NOMO-1 (cell line): ENCODE measurements at regions not wholly inside any gene's neighbourhood (a gene's known extent, or its start where the extent isn't known, plus 50 kb on each side); places are given as distances from the start of the nearest gene placed in this dataset.
A peak's percentile ranks its signal among the peaks of the same experiment; 100 is the strongest.
"Not testable (repeated sequence)": the region's sequence is repeated elsewhere in the genome, so short reads cannot be mapped to it uniquely, and the experiment has no call there.

Source experiments
- DNase-seq, 2 experiments: peaks; one replicate each; lab custom pipeline; 2025; ENCODE audit not compliant: unreplicated experiment in 2 of 2; lab: John Stamatoyannopoulos, UW

DNA sequence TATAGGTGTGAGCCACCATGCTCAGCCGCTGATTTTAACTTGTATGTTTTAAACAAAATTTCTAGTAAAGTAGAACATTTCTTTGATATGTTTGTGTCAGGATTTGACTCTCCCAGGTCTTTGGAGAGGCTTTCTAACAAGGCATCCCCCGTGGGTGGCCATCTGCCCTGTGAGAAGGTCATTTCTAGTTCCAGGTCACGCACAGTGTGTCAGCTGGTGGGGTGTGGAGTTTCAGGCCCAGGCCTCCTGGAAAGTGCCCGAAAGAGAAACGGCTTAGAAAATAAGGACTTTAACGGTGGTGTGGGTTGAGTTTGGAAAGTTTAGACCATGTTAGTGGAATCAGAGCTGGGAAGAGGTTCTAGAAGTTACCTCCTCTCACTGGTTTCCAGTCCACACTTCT is 61.0 kb downstream of the SPDYE17 start:
- DNase-seq = not testable (repeated sequence)

DNA sequence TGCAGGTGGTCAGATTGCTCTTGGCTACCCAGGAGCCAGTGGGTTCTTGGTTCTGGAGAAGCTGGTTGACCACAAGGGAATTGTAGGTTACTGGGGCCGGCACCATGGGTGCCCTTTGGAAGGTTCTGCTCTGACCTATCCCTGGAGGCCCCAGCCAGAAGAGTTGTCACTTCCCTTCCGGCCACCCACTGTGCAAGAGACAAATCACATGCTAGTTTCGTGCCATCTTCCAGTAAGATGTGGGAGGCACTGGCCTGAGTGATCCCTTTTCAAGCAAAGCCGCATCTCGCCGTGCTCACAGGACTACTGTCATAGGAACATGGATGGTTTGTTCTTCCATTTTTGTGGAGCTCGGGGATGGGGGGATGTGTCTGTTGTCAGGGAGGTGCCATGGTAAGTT is 62.3 kb downstream of the SPDYE17 start:
- not testable (repeated sequence) for DNase-seq

- not testable (repeated sequence) for DNase-seq
Observed at GRCh38 chr7:76965731-76966548, 66.2 kb downstream of the SPDYE17 start.

DNA sequence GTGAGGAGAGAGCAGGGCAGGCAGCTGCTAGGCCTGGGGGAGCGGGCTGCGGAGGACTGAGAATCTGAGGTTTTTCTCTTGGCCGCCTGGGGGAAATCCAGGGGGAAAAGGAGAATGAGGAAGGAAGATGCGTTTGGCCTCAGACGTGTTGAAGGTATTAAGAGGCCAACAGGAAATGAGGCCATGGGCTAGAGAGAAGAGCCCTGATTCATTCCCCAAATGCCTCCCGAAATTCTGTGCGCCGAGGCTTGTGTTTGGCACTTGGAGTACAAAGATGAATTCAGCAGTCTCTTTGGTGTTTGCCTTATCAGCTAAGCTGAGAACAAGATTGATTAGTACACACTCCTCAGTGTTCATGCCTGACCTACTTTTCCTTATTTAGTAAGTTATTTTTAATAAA is 68.1 kb downstream of the SPDYE17 start:
- not testable (repeated sequence) for DNase-seq

DNA sequence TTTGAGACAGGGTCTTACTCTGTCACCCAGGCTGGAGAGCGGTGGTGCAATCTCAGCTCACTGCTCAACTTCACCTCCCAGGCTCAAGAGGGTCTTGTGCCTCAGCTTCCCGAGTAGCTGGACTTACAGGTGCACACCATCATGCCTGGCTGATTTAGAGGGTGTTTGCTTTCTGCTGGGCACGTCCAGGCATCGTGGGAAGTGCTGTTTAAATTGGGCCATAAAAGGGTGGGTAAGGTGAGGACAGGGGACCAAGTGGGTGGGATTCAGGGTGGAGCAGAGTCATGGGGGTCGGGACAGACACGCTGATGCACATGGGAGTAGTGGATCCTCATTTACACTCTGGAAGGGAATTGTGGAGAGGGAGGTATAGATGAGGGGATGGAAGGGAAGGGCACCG is 69.1 kb downstream of the SPDYE17 start:
- DNase-seq = not testable (repeated sequence)

DNA sequence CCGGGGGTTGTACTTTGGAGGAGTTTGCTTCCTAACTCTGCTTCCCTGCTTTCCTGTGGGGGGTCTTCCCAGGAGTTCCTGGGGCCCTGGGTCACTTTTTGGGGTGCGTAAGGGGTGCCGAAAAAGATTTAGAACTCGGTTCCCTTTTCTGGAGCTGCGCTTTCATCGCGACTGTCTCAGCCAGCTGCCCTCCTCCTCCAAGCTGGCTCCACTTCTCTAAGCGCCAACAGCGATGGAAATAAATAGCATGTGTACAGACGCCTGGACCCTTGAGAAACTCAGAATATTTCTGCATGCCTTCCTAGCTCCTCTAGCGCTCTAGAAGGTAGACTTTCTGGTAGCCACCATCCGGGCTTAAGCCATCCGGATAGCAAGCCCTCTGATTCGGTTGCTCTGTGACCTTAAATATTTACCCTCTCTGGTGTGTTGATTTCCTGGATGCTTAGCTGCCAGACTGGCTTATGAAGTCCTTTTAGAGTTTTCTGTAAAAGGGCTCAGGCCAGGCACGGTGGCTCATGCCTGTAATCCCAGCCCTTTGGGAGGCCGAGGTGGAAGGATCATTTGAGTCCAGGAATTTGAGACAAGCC is 71.7 kb downstream of the SPDYE17 start:
- DNase-seq = not testable (repeated sequence)

DNA sequence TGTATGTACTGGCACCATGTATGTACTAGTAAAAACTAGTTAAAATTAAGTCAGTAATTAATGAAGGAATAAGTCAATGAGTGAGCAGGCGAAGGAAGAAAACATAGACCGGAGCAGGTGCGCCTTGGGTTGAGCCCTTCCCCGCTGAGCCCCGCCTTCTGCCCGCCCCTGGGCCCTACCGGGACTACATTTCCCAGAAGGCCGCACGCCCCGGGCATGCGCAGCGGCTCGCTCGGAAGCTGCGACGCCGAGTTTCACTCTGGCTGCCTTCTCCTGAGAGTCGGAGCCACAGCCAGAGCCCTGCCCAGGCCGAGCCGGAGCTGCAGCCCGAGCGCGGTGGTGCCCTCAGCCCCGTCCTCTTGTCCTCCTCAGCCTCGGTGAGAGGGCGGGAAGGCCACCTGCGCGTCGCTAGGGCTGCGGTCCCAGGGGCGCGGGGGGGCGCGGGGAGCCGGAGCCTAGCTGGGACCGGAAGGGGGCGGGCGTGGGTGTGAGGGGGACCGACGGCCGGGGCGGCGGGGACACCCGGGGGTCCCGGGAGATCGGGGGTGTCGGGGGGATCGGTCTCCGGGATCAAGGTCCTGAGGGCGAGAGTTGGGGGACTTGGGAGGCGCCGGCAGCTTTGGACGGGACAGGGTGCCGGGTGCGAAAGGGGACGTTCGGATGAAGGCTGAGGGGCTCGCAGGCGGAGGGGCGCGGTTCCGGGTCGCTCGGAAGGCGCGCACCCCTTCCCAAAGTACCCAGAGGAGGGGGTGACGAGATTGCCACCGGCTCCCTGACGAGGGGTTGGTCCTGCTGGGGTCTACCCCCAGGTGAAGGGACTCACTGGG is 72.4 kb downstream of the SPDYE17 start:
- not testable (repeated sequence) for DNase-seq

- DNase-seq = not testable (repeated sequence)
Observed at GRCh38 chr7:76956531-76956930, 75.6 kb downstream of the SPDYE17 start.

DNA sequence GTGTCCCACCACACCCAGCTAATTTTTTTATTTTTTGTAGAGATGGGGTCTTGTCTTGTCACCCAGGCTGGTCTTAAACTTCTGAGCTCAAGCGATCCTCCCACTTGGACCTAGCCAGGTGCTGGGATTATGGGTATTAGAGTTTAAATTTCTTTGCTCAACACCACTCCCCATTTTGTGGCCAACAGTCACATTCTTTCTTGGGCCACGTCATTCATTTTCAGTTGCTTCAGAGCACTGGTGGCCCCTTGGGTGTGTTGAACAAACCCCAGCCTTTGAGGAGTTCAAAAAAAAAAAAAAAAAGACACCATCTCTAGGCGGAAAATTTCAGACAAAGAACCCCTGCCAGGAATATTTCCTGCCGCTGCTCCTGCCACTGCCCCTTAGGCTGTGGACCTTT is 77.0 kb downstream of the SPDYE17 start:
- DNase-seq = not testable (repeated sequence)

DNA sequence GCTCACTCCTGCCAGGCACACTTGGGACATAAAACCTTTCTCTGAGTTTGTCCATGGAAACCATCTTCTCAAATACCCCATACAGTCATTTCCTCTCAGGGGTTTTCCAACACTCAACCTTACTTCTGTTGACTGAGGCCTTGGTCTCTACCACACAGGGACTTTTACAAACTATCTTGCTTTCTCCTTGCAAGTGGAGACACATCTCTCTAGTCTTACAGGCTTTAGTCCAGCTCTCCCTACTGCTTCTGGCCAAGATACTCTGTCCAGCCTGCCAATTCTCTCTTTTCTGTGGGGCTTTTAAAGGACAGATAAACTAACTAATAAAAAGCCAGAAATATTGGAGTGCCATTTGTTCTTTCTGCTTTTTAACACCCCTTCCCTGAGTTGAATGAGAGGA is 87.6 kb downstream of the SPDYE17 start:
- DNase-seq = not testable (repeated sequence)

DNA sequence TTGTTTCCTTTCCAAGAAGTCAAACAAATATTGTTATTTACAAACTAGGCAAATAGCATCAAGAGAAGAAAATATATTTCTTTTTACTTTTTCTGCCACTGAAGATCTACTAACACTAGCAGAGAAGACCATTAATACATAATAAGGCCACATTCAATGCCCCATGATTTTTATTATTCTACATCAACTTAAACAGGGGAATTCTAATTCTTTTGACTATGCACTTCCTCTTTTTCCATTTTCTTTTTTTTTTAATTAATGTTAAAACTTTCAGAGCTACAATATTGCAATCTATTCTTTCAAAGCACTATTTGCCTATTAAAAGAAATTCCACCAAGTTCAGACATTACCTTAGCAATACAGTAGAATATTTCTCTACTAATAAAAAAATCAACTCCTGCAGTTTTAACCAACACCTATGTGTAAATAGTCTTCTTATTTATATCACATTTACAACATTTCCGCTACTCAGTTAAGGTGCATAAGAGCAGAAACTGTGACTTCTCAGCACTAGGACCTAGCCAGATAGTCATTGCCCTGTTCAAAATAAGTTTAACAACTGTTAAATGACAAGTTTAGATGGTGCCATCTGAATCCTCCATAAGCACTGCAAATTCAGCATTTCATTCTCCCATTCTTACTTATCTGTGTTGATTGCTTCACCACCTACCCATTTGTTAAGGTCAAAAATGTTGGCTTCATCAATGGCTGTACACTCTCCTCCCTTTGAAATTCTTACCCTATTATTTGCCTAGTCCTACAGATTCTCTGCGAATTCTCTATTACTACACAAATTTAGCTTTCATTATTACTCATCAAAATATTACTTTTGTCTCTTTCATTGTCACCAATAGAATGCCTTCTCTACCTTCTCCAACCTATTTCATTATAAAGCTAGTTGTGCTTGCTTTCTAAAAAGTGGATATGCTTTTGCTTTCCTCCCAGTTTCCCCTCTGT is 90.1 kb downstream of the SPDYE17 start:
- DNase-seq = not testable (repeated sequence)

DNA sequence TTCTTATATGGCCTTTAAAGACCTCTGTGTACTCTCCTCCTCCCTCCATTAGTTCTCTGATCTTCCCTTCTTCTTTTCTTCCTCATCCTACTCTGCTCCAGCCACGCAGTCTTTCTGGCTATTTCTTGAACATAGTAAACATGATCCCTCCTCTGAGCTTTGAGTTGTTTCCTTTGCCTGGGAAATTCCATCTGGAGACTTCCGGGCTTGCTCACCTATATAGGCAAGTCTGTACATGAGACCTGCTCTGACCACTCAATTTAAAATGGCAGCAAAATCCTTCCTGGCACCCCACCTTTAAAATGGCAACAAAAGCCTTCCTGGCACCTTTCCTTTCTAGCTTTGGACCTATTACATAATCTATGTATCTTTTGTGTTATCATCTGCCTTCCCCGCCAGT is 94.4 kb downstream of the SPDYE17 start:
- DNase-seq = not testable (repeated sequence)

GRCh38 chr7:76937330-76937729 is 94.8 kb downstream of the SPDYE17 start:
- not testable (repeated sequence) for DNase-seq

DNA sequence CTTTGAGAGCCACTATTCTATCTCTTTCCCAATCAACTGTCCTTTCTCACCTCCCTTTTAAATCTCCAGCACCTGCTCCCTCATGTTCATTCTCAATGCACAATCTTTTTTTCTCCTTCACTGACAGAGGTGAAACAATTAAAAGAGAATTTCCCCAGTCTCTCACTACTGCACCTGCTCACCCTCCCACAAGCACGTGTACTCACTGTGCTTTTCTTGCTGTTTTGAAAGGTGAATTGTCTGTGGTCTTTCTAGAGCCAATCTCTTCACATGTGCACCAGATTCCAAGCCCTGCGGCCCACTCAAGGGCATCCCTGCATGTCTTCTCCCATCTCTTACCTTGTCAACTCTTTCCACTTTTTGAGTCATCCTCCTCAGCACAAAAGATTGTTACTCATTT is 95.8 kb downstream of the SPDYE17 start:
- DNase-seq = not testable (repeated sequence)

GRCh38 chr7:76934711-76935110 is 97.5 kb downstream of the SPDYE17 start:
- not testable (repeated sequence) for DNase-seq

DNA sequence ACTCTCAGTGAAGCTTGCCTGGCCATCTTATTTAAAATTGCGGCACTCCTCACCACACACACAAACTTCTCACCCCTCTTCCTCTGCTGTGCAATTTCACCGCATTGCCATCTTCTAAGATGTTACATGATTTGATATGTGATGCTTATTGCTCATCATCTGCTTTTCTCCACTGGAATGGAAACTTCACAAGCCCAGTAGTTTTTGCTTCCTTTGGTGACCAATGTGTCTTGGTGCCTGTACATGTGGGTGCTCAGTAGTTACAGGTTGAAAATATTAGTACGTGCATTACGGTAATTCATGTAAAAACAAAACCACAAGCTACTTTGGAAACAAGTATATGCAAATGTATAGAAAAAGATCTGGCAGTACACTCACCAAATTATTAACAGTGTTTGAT is 99.2 kb downstream of the SPDYE17 start:
- not testable (repeated sequence) for DNase-seq

DNA sequence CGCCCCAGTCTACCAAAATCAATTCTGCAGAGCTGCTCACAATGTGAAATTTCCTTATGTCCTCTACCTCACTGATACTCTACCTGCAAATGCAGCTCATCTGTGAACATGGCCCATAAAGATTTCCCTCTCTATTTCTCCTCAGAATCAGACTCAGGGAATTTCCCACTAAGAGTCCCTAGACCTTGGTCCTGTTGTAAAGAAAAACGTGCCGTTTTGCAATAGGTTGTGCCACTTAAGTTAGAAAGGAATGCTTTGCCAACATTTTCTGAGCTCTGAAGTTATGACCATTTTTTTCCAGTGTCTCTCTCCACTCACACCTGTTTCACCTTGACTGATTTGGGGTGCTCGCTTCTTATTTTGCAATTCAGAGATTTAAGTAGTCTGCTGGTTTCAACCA is 100.7 kb downstream of the SPDYE17 start:
- DNase-seq = not testable (repeated sequence)

GRCh38 chr7:76930416-76930815 is 101.7 kb downstream of the SPDYE17 start:
- DNase-seq = not testable (repeated sequence)

GRCh38 chr7:76928751-76929150 is 103.4 kb downstream of the SPDYE17 start:
- not testable (repeated sequence) for DNase-seq

- peak in 1 of 2 experiments; percentile 66 for DNase-seq
Observed at GRCh38 chr7:76927741-76928393, 104.3 kb downstream of the SPDYE17 start.
